ENCODE measurements at regions not wholly inside any gene's neighbourhood (a gene's known extent, or its start where the extent isn't known, plus 50 kb on each side); places are given as distances from the start of the nearest gene placed in this dataset.

DNA sequence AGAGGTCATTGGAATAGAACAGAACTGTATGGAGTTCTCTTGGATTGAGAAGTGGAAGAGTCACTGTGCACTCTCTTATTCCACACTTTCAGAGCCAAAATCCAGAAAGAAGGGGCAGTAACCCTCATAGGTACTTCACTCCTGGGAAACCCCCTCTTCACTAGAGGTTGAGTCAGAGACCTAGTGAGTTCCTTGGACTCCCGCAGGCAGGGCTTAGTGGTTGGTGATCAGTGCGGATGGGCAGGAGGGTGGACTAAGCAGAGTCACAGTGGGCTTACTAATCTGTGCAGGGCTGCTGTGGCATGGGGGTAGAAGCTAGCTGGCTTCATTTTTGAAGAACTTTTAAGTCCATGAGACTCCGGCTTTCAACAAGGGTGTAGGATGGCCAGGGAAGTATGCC is 95.0 kb upstream of the MLN start:
- TF ChIP-seq, protein P1, sequence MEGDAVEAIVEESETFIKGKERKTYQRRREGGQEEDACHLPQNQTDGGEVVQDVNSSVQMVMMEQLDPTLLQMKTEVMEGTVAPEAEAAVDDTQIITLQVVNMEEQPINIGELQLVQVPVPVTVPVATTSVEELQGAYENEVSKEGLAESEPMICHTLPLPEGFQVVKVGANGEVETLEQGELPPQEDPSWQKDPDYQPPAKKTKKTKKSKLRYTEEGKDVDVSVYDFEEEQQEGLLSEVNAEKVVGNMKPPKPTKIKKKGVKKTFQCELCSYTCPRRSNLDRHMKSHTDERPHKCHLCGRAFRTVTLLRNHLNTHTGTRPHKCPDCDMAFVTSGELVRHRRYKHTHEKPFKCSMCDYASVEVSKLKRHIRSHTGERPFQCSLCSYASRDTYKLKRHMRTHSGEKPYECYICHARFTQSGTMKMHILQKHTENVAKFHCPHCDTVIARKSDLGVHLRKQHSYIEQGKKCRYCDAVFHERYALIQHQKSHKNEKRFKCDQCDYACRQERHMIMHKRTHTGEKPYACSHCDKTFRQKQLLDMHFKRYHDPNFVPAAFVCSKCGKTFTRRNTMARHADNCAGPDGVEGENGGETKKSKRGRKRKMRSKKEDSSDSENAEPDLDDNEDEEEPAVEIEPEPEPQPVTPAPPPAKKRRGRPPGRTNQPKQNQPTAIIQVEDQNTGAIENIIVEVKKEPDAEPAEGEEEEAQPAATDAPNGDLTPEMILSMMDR (IDR thresholded peaks at IDR 0.05; ENCODE audit: low read depth, low read length): no peak
- no peak overlapping the region for H3K4me3 ChIP-seq (replicated peaks in 1 of 2; ENCODE audit: low read depth in 2 of 2, low read length in 2 of 2)
- no peak for DNase-seq (ENCODE audit: low read depth in 2 of 2)

DNA sequence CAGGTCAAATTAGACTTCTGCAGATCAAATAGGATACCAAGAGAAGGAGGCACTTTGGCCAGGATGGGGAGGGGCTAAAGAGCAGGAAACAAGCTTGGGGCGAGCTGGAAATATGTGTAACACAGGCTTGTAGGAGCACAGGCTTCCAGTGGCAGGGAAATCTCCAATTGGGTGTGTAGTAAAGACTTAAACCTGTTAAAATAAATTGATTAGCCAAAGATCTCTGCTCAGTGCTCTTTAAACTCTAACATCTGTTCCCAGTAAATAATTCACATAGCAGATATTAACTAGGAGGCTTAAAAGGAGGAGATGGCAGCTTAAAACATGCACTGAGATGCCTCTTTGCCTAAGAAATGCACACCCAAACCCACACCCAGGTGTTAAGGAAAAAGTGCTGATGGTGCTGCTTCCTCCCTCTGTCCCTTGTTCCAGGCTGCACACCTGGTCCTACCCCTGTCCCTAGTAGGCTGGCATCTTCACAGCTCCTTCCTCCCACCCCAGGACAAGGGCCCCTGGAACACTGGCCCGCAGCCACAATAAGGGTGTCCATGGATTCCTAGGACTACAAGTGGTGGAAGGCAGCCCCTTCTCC is 93.5 kb upstream of the MLN start:
- H3K4me3 ChIP-seq (replicated peaks in 1 of 2; ENCODE audit: low read depth in 2 of 2, low read length in 2 of 2): no peak overlapping the region
- TF ChIP-seq, protein P1 (IDR thresholded peaks at IDR 0.05; ENCODE audit: low read depth, low read length): no peak
- DNase-seq (ENCODE audit: low read depth in 2 of 2): no peak

DNA sequence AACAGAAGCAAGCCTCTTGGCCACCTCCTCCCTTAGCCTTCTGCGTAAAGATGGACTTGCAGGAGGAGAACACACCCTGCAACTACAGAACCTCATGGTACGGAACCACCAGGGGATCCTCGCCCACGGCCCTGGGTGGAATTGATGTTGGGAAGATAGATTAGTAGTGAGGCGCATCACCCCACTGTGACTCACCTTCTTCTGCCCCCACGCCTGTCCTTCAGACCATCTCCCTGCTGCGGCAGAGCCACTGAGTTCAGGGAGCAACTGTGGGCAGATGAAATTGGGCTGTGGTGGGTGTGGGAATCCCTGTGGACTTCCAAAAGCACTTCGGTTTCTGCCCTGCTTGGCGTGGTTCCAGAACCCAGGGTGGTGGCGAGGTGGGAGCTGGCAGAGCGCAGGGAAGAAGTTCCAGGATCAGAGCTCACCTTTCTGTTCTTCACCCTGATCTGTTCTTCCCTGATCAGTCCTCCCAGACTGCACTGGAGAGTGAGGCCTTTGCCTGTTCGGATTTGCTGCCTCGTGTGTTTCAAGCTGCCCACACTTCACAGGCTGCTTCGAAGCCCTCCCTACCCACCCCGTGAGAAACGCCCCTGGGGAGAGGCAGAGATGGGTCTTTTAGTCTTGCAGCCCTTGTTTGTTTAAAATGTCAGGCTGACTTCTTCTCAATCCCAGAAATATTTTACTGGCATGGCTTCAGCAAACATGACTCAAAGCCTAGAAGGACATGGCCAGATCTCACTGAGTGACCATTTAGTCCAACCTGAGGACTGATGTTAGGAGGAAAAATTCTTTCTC is 92.8 kb upstream of the MLN start:
- TF ChIP-seq, protein P1 (IDR thresholded peaks at IDR 0.05; ENCODE audit: low read depth, low read length): no peak
- peak; percentile 9 to 20 for DNase-seq (ENCODE audit: low read depth in 2 of 2)
- no peak overlapping the region for H3K4me3 ChIP-seq (replicated peaks in 1 of 2; ENCODE audit: low read depth in 2 of 2, low read length in 2 of 2)

DNA sequence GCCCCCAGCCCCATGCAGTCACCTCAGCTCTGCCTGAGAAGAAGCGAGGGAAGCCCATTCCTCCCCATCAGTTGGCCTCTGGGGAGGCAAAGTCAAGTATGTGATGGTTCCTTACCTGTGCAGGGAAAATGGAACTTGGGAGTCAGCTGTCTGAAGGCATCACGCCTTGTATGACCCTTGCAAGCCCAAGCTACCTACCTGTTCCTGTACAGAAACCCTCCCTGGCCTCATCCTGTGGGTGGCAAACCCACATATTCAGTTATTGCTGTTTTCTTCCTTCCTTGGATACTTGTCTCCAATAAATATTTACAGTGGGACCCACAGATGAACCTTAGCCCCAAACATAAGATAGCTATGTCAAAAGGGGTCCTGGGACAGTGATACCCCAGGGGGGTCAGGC is 92.2 kb upstream of the MLN start:
- DNase-seq (ENCODE audit: low read depth in 2 of 2): no peak
- H3K4me3 ChIP-seq (replicated peaks in 1 of 2; ENCODE audit: low read depth in 2 of 2, low read length in 2 of 2): no peak overlapping the region
- TF ChIP-seq, protein P1 (IDR thresholded peaks at IDR 0.05; ENCODE audit: low read depth, low read length): no peak

DNA sequence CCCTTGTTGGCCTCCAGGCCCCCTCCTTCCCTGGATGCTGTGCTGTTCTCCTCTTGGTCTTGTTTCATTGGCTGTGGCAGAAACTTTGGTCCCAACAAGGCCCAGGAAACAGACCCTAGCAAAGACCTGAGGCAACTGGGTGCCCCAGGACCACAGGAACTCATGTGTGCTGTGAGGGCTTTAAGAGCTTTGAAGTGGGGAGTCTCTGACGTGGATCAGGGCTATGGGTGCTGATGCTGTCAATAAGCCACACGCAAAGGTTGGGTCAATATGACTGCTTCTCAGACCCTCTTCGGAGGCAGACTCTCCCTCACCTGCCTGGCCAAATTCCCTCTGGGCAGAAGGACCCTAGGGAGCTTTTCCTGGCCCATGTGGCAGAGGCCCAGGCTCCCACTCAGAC is 91.5 kb upstream of the MLN start:
- no peak for DNase-seq (ENCODE audit: low read depth in 2 of 2)
- TF ChIP-seq, protein P1 (IDR thresholded peaks at IDR 0.05; ENCODE audit: low read depth, low read length): no peak
- no peak overlapping the region for H3K4me3 ChIP-seq (replicated peaks in 1 of 2; ENCODE audit: low read depth in 2 of 2, low read length in 2 of 2)

DNA sequence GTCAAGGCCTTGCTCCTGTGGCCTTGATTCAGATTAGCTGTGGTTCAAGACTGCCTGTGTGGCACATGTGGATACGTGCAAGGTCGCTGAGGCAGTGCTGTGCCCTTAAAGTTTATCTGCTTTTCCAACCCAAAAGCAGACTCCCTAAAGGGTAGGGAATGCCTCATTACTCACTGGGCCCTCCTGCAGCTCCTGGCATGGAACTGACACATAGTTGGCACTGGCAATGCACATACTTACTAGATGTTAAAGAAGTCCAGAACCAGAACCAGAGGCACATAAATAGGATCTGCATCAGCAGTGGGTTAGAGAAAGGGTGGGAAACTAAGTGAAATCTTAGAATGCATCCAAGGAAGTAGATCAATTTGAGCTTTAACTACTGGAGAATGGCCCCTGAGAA is 90.6 kb upstream of the MLN start:
- TF ChIP-seq, protein P1 (IDR thresholded peaks at IDR 0.05; ENCODE audit: low read depth, low read length): no peak
- DNase-seq (ENCODE audit: low read depth in 2 of 2): peak in 1 of 2 donors; percentile 73
- H3K4me3 ChIP-seq (replicated peaks in 1 of 2; ENCODE audit: low read depth in 2 of 2, low read length in 2 of 2): no peak overlapping the region

All from cardiac fibroblast (primary cell).